HEK293 (cell line): ENCODE measurements at regions not wholly inside any gene's neighbourhood (a gene's known extent, or its start where the extent isn't known, plus 50 kb on each side); places are given as distances from the start of the nearest gene placed in this dataset.

Source experiments
- ZNF324 ChIP-seq: fragments of 450-650 bp; formaldehyde crosslinking; IDR thresholded peaks from 2 replicates; pipeline ENCODE4 v1.5.1; 2016; ENCODE audit warnings: missing biosample characterization, missing genetic modification characterization
- ZXDB ChIP-seq: fragments of 450-650 bp; formaldehyde crosslinking; IDR thresholded peaks from 2 replicates; pipeline ENCODE4 v1.5.1; 2016; ENCODE audit warnings: missing biosample characterization, missing genetic modification characterization

- TF ChIP-seq ZNF324 (no peak), ZXDB (tag by site-specific recombination) (no peak)
Observed at GRCh38 chr16:61194573-61194972, 841.7 kb downstream of the CDH8 start.
